HG03066 (cell line): ENCODE measurements at regions not wholly inside any gene's neighbourhood (a gene's known extent, or its start where the extent isn't known, plus 50 kb on each side); places are given as distances from the start of the nearest gene placed in this dataset.
"Not testable (repeated sequence)": the region's sequence is repeated elsewhere in the genome, so short reads cannot be mapped to it uniquely, and the experiment has no call there.

Experiments
- ATAC-seq: cut with Tn5 transposase; IDR thresholded peaks from one replicate; pipeline ENCODE4 v1.9.1; 2021; ENCODE audit warnings: low read depth; ENCODE audit not compliant: unreplicated experiment

GRCh38 chr14:49036984-49037516 lies 549.1 kb downstream of the RPS29 start:
- no peak for ATAC-seq

DNA sequence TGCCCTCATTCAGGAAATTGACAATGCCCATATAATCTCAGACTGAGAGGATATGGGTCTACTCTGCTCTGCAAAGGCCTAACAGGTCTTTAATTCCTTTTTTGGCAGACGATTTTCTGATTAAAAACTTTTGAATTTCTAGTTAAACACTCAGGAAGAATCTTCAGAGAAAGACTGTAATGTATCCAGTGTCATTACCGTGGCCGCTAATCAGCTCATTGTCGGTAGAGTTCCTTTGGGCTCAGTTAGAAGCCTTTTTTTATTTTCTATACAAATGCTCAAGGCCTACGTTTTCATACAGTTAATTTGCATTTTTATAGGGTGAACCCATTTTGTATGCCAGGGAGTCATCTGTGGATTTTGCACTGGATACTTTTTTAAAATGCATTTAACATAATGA lies 549.9 kb downstream of the RPS29 start:
- ATAC-seq, result no peak

- ATAC-seq, result no peak
Measured at GRCh38 chr14:49033131-49033530, 553.0 kb downstream of the RPS29 start.

- ATAC-seq, result not testable (repeated sequence)
Measured at GRCh38 chr14:49031710-49032109, 554.5 kb downstream of the RPS29 start.

GRCh38 chr14:49019467-49020115 lies 566.6 kb downstream of the RPS29 start:
- ATAC-seq, result peak; percentile 60

DNA sequence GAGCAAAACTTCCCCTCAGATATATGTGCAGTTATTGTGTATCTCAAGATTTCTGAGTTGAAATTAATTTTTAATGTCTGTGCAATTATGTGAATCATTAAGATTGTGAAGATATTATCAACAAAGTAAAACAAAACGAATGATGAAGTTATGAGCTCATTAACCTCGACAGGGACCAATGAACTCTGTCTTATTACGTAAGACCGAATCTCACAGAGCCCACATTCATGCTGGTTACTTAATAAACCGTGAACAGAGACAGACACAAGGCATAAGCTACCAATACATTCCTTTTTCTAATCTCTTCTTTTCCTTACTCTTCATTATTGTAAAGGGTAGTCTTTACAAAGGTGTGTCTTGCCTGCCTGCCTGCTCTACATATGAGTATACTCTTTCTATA lies 568.7 kb downstream of the RPS29 start:
- no peak for ATAC-seq

DNA sequence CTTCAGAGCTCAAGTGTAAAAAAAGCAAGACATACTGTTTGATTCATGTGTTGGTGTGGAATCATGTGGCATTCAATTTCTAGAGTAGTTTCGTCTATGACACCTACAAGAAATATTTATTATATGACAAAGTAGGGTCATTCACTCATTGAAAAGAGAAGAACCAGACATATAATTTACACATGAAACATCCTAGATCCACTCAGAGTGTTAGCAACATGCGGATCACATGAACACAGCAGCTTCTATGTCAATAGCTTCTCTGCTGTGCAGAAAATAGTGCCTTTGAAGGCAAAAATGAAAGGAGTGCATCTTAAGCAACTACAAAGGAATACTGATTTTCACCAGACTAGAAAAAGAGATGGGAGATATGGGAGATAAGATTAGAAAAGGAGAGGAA lies 569.8 kb downstream of the RPS29 start:
- ATAC-seq, result no peak

- no peak for ATAC-seq
Measured at GRCh38 chr14:49014476-49014875, 571.7 kb downstream of the RPS29 start.

DNA sequence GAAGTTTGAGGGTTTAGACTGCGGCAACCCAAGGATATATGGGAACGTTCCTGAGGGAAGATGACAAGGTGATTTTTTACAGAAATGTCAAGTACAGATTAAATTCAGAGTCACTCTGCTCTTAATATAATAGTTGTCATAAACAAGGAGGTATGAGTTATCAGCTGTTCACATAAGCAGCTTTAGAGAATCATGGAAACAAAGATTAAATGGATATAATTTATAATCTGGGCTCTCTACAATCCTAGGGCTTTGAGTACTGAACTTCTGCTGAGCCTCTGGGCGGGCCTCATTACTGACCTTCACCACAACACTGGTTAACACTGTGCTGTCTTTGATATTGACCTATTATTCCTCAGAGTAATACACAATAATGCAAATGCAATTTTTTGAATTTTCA lies 577.8 kb downstream of the RPS29 start:
- ATAC-seq, result no peak

DNA sequence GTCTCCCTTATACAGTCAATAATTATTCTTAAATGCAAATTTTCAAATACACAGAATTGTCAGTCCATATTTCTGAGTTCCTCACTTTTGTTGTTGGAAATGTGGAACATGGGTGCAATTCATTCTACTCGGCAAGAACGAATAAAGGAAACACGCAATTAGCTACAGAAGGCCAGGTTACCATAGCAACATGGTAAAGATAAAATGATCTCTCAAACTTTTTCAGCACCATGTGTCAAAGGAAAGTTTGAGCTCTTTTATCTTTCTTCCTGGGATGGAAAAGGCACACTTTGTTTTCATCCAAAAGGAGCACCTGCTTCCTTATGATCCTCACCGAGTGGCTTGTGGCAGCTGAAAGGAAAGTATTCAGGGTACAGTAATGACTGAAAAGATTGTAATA lies 595.0 kb downstream of the RPS29 start:
- no peak for ATAC-seq

DNA sequence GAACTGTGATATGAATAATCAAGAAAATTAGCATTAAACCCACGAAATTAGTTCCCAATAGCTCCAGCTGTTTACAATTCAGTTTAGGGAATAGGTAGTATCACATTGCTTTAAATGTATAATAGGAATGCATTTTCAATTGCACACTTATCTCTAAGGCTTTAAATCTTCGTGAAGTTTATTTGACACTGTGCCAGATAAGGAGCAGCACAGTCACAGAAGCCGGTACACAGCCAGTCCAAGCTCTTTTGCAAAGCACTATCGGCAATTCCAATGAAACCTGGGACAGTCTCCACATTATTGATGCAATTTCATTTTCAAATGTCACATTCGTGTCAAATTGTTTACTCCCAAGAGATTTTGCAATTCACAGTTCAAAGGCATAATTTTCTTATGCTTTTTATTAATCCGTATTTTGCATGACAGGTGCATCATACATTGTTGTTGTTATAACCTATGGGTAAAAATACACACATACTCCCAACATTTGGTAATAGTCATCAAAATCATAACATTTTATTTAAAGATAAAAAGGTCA lies 602.8 kb downstream of the RPS29 start:
- ATAC-seq, result no peak

GRCh38 chr14:48974994-48975393 lies 611.2 kb downstream of the RPS29 start:
- ATAC-seq, result no peak

- no peak for ATAC-seq
Measured at GRCh38 chr14:48973151-48973550, 613.0 kb downstream of the RPS29 start.

- no peak for ATAC-seq
Measured at GRCh38 chr14:48970943-48971342, 615.2 kb downstream of the RPS29 start.

- no peak for ATAC-seq
Measured at GRCh38 chr14:48967419-48967818, 618.8 kb downstream of the RPS29 start.

DNA sequence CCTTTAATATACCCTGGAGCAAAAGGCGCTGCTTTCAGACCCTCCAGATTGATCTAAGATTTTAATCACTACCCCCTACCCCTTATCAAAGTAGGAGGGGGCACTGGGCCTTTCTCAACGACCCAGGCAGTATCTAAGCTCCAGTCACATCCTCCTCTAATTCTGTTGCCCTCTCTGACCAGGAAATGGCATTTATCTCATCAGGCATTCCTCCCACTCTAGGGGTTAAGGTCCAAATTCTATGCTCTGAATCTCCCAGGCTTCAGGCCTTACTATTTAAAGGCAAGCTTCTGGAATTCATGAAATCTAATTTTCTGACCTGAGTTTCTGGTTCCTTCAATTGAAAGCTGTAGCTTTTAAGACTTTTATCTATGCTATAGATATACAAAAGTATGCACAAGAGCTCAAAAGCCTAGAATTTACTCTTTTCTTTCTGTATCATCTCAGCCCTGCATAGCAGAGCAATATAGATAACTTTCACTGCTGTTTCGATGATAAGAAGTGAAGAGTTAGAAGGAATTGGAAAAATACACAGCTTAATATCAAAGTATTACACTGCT lies 622.9 kb downstream of the RPS29 start:
- ATAC-seq, result no peak

- no peak for ATAC-seq
Measured at GRCh38 chr14:48957486-48957885, 628.7 kb downstream of the RPS29 start.

- no peak for ATAC-seq
Measured at GRCh38 chr14:48955857-48956256, 630.3 kb downstream of the RPS29 start.

DNA sequence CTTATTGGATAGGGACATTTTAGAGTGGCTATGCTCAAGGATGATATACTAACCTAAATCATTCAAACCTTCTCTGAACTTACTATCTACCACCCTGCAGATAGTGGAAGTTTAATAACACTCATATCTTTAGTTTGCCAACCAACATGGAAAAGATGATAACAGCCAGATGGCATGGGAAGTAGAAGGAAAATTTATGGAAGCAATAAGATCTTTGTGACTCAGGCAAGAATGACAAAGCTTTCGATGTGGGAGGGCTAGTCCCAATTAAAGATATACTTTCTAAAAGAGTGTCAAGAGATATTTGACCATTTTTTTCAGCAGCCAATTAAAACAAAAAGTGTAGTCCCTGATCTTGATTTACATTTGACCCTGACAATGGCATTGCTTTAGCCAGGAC lies 631.7 kb downstream of the RPS29 start:
- no peak for ATAC-seq

- ATAC-seq, result no peak
Measured at GRCh38 chr14:48944809-48945208, 641.4 kb downstream of the RPS29 start.

DNA sequence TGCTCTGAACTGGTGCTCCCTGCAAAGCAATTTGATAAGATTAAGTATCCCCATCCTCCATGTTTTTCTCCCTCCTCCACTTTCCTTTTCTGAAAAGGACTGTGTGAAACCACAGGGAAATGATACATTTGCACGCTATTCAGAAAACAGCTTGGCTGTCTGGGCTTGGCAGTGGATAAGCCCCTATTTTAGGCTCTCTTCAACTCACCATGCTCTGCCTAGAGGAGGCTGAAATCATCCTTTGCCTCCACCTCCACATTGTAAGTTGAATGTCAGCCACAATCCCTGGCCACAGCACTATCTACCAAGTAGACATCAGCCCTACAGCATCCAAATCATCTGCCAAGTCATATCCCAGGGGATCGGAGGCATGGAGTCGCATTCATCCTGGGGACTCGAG lies 642.3 kb downstream of the RPS29 start:
- ATAC-seq, result no peak

DNA sequence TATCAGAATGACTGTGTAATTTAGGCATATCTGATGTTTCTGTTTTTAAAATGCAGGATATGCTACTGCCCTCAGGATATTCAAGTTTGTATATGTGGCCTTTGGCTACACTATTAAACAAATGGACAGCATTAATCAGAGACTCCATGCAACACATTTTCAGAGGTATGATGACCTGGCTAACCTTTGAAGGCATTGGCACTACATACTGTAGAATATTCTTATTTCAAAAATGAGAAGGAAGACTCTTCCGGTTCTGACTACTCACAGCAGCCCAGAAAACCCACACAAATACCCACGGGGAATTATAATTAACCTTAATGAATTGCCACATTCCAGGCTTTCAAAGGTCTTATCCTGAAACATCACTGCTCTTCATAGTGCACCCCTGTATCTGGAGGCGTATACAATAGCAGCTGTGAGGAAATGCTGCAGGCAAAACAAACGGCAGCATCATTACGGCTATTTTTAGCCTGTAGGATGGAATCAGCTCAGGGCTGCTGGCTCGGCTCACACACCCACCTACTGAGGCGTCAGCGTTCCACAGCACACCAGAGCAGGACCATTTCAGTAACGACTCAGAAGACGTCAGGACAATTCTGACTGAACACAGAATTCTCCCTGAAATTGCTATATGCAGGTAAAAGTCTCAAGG lies 648.5 kb downstream of the RPS29 start:
- ATAC-seq, result no peak
